Kasumi-1 (cell line): ENCODE measurements at regions not wholly inside any gene's neighbourhood (a gene's known extent, or its start where the extent isn't known, plus 50 kb on each side); places are given as distances from the start of the nearest gene placed in this dataset.
A peak's percentile ranks its signal among the peaks of the same experiment; 100 is the strongest.

Experiments
- DNase-seq, 2 experiments: peaks; one replicate each; lab custom pipeline; 2025; lab: John Stamatoyannopoulos, UW

DNA sequence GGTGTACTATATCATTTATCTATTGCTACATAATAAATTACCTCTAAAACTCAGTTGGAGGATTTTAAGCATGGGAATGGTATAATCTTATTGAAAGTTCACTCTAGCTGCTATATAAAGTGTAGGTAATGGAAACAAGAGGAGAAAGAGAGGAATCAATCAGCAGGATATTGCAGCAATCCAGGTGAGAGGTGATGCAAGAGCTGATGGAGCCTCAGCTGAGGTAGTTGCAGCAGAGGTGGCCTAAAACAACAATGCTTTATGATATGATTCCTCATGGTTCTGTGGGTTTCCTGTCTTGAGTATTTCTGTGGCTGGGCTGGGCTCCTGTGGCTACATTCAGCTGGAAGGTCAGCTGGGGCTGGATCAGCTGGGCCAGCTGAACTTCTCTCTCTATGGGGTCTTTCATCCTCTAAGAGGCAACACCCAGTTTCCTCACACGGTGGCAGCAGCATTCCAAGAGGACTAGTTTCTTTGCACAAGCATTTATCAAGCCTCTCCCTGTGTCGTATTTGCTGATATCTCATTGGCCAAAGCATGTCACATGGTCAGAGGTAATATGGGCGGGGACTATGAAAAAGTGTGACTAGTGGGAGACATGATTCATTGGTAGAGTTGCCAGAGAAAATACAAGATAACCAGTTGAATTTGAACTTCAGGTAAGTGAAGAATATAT lies 135.4 kb upstream of the LARGE1 start:
- no peak for DNase-seq

DNA sequence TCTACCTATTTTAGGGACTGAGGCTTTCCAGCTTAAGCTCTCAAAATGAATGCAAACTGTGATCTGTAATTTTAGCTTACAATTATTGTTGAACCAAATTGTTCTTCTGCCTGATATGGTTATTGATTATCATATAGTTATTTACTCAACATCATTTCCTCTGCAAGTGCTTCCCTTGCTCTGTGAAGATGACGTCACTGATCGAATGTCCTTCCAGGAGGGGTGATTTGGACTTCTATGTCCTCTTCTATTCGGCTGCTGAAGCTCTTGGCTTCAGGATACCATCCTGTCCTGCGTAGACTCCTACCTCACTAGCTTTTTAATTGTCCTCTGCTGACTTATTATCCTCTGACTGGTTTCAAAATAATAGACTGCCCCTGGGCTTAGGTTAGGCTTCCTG lies 137.4 kb upstream of the LARGE1 start:
- DNase-seq: no peak

DNA sequence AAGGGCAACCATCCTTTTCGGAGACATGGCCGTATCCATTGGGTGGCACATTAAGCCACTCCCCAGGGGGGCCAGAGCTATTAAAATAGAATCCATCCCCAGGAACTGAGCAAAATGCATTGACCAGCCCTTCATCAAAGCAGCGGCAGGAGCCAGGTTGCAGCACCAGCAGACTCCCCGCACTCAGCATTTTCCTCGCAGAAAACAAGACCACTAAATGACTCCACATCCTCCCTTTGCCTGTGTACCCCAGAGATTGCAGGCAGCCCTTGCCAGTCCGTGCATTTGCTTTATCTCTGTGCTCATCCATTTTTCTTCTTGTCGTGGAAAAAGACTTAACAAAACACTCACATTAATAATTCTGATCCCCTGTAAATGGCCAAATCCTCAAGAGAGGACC lies 144.4 kb upstream of the LARGE1 start:
- no peak for DNase-seq

DNA sequence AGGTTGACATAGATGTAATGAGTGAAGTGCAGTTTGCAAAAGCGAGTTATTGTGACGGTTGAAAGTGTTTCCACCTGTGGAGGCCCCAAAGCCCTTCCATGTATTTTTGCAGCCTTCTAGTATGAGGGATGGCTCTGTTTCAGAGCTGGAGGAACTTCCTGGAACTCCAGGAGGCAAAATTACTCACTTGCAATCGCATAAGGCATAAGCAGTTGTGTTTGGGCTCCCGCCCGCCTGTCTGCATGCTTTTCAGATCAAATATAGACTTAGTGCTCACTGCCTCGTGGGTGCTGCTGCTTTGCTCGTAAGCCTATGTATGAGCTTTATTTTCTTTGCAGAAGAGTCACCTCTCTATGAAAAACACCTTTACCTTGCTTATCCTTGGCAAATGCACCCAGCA lies 146.8 kb upstream of the LARGE1 start:
- DNase-seq: no peak

DNA sequence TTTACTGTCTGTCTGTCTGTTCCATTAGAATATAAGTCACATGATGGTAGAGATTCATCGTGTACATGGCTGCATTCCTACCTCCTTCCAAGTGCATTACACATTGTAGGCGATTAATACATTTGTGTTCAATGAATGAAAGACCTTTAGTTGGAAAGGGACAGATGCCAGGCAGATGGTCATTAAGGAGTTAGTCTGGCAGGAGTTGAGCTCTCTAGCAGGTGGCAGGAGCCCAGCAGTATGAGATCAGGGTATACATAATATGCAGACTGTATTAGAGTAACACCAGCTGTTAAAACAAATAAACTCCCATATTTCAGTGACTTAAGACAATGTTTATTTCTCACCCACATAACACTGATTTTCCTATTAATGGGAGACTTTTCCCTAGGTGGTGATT lies 147.7 kb upstream of the LARGE1 start:
- DNase-seq: no peak

DNA sequence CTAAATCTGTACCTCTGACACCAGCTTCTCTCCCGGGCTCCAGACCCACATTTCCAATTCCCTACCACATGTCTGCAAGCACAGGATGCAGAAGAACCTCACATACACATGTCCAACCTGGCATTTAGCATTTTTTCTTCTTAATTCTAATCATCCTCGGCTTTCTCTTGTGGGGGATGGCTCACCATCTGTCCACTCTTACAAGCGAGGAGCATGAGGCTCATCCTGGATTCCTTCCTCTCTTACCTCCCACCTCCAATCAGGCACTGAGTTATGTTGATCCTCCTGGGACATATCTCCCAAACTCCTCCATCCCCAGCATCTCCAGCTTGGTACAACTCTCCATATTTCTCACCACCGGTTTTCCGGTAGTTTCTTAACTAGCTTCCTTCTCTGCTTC lies 149.8 kb upstream of the LARGE1 start:
- DNase-seq: no peak

DNA sequence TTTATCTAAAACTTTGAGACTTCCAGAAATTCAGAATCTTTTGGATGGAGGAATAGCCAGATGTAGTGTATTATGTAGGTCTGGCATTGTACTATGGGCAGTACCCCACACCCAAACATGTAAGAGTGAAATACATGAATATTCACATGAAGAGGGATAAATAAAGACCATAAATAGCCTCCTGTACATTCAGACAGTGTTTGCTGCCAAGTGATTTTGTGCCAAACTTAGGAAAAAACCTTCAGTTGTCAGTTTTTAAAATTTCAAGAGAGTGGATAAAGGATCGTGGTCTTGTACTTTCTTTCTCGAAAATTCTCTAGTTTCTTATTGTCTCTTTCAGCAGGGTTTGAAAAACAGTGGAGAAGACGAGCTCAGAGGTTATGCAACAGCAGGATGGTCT lies 150.3 kb upstream of the LARGE1 start:
- DNase-seq: no peak

DNA sequence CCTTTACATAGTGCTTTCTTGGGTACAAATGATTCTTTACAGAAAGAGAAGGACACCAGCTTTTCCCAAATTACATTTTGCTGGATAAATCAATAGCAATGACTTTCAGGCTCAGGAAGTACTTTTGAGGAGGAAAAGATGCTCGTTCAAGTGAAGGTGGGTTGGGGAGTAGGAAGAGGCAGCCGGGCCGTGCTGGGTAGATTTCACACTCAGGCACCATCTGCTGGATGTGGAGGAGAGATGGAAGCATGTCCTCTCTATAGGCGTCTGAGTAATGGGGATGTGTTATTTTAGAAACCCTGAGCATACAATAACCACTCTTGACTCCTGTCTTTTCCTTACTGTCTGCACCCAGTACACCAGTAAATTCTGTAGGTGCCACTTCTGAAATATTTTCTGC lies 152.3 kb upstream of the LARGE1 start:
- no peak for DNase-seq

DNA sequence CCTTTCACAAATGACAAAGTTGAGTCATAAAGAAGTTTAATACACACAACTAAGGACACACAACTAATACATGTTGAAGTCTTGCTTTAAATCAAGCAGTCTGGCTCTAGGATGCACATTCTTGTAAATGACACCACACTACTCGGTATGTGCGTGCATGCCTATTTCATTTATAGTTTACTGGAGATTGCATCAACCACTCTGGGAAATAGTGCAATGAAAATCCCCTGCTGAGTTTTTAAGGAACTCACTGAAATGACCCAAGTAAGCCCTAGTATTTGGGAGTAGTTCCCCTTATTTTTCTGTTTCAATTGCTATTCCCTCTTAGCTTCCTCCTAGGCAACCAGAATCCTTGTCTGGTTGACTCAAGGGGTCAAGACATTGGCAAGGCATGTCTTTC lies 160.2 kb upstream of the LARGE1 start:
- no peak for DNase-seq

DNA sequence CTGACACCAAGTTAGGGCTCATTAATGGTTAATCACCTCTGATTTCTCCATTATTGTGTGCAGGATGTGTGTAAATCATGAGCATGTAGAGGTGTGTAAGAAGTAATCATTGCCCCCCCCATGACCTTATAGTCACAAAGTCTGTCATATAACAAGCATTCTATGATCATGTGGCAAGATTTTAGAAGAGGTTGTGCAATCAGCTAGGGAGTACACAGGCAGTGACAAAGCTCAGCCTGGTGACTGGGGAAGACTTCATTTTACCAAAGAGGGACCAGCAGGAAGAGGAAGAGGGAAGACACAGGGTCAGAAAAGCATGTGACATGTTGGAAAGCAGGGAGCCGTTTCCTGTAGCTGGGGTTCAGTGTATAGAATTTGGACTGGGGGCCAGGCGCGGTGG lies 176.5 kb upstream of the LARGE1 start:
- no peak for DNase-seq

DNA sequence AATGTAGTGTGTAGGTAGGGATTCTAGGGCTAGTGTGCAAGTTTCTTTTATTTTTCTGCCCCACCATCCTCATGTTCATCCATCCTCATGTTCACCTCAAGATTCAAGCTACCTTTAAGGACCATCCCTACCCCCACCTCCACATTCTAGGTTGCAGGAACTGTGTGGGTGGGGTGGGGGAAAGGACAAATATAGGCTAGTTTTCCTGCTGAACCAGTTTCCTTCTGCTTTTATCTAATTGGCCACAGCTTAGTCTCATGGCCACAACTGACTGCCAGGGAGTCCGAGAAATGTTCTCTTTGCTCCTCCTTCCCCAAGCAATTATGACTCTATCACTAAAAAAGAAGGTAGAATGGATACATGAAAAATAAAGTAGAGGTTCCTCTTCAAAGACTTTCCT lies 179.0 kb upstream of the LARGE1 start:
- no peak for DNase-seq

DNA sequence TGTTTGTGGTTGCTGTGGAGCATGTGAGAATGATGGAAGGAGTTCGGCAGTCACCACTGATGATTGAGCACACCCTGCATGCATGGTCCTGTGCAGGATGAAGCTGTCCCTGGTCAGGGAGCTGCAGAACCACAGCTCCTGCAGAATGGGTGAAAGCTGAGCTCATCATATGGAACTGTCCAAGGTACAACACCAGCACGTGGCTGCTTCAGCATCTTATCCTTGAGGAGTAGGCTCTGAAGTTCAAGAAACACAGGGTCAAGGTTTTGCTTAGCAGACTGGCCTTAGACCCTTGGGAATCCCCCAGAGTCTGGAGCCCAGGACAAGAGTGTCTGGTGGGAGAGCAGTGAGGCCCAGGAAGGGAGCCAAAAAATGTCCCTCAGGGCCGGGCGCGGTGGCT lies 182.4 kb upstream of the LARGE1 start:
- DNase-seq: no peak

DNA sequence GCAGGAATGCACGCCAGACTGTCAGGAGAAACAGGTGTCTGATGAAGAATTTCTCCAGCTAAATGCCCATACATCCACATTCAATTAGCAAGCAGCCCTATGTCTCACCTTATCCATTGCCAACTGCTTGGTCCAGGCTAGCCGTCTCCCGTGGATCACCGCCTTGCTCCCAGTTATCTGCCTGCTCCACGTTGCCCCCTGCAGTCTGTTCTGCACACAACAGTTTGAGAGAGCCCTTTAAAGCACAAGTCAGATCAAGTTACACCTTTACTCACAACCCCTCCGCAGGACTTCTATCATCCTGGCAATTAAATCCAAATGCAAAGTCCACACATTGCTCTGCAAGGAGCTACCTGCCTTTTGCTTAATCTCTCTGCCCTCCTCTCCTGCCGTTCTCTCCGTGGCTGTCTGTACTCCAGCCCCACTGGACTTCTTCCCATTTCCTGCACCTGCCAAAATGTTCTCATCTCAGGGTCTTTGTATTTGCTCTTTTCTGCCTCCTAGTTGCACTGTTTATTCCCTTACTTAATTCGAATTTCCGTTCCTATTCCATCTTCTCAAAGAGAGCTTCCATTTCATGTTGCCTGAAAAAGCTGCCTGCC lies 185.3 kb upstream of the LARGE1 start:
- DNase-seq: no peak

DNA sequence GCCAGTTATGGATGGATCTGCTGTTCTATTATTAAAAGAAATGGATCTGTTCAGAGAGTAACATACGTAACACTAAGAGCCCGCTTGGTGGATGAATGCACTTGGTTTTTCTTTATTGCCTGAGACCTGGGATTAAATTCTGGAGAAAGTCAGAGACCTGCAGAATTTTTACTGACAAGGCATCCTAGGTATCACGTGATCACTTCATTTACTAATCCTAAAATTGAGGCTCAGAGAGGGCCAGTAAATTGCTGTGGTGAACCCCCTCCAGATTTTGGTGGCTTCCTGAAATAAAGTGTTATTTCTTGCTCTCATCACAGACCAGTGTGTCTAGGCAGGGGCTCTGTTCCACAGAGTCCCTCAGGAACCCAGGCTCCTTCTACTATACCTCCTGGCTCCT lies 187.9 kb upstream of the LARGE1 start:
- DNase-seq: no peak

DNA sequence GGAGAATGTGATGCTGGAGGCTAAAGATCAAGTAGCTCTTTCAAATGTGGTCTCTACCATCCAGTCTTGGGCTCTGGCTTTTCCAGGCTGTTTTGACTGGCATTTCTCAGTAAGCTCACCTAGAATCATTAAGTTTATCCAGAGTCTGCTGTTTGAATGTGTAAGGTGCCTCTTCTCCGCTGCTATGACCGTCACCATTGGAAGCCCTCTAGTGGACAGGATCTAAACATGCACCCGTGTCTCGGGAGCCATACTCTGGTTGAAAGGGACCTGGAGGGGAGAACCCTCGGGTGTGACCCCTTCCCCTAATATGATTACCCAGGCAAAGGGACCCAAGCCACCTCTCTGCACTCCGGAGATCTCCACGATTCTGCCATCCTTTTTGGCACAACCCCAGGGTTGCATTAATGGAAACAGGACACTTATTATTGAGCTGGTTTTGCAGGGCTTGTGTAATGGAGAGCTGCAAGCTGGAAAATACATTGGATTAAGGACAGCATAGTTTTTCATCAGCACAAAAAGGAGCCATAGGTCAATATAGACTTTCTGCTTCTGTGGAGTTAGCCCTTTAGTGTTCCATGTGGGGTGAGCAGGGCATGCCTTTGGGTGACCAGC lies 191.0 kb upstream of the LARGE1 start:
- peak; percentile 6 to 42 for DNase-seq

DNA sequence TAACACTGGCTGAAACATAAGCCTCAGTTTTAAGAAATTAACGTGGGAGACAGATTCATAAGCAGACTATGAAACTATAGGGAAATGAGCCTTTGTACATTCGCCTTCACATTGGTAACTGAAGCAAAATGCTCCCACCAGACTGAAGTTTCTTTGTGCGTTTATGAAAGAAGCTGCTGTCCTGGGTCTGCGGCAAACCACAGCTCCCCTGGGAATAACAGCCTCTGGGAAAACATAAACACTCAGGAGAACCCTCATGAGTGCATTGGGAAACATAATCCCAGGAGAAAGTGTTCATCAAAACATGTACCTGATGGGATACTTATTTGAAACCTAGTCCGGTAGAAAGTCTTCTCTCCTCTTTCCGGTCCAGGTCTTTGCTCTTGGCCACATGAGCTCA lies 193.1 kb upstream of the LARGE1 start:
- DNase-seq: no peak

DNA sequence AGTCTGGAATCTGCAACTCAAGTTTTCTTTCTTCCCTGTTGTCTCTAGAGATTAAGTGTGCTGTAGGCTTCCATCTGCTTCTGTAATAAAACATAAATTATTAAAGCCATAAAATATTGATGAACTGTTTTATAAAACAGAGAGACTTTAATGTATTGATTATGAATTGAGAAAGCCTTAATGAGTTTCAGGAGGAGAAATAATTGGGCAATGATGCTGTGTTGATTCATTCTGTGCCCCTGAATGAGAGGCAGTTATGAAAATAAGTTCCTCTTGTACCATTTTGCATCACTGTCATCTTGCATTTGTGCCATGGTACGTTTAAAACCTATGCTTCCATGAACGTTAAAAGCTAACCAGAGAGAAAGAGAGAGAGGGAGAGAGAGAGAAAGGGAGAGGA lies 194.1 kb upstream of the LARGE1 start:
- DNase-seq: no peak

DNA sequence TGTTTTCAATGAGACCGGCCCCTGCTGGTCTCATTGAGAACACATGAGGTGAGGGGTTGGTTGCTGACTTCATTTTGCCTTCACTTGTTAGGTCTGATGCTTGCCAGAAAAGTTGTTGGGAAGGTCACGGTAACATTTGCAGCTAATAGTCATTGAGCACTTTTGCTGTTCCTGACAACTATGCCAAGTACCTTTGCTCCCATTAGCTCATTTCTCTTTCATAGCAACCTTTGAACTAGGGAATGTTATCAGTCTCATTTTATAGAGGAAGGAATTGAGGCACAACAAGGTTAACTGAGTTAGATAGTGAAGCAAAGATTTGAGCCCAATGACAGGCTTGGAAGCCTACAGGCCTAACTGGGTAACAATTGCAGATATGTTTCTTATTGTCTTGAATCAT lies 195.4 kb upstream of the LARGE1 start:
- no peak for DNase-seq

DNA sequence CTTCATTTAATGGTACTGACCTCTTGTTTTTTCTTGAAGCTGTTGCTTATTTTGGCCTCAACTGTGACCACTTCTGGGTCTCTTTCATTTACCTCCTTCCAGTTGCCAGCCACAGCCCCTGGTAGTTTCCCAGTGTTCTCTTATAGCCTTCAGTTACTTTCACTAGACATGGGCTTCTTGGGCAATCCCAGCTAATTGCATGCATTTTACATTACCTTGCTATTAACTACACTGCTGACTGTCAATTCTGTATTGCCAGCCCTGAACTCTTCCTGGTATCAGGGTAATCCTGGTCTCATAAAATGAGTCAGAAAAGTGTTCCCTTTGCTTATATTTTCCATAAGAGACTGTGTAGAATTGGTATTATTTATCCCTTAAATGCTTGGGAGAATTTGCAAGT lies 195.8 kb upstream of the LARGE1 start:
- DNase-seq: no peak

DNA sequence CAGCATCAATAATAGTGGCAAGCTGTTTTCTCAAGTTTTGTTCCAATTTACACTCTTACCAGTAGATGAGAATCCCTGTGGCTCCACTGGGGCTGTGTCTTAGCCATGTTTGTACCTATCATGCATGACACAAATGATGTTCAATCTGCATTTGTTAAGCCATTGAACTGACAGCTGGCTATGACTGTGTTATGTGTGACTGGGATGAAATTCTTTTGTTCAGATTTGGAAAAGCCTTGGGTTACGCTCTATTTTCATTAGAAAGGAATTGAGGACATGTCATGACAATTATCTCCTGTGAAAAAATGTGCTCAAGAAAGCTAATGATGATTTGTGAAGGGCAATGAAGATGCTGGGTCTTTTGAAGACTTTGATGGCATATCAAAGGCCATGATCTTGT lies 201.8 kb upstream of the LARGE1 start:
- no peak for DNase-seq

DNA sequence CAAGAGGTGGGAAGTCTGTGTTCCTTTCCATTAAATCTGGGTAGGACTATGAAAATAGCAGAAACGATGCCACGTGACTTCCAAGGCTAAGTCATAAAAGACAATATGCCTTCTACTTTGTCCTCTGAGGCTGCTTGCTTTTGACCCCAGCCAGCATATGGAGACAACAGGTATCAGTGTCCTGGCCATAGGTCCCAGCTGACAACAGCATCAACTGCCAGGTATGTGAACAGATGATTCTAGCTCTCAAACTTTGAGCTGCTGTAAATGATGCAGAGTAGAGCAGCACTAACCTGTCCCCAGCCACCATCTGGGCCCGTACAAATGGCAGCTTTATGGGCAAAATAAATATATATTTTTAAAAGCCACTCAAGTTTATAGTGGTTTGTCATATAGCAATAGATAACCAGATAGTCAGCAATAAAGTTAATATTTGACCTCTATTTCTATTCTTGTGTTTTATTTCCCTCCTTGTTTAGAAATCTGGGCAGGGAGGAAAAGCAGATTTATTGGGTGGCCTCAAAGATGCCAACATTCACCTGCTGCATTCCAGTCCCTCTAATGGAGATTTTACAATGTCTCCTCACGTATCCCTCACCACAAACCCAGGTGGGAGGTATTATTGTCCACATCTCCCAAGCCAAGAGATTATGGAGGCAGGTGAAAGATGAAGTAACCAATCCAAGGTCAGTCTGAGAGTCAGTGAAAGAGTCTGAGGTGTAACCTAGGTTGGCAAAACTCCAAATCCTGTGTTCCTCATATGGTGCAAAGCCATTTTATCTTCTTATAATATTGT lies 209.6 kb upstream of the LARGE1 start:
- no peak for DNase-seq

DNA sequence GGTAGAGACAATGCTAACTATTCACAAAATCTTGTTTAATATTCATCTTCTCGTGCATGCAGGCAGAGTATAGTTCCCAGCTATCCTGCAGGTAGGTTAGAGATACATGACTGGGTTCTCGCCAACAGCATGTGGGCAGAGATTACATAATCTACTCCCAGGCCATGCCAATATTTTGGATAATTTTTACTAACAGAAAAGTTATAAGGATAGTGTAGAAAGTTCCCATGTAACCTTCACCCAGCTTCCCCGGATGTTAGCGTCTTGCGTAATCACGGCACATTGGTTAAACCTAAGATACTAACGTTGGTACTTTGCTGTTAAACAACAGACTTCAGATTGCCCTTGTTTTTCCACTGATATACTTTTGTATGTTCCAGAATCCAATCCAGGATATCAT lies 215.5 kb upstream of the LARGE1 start:
- no peak for DNase-seq

DNA sequence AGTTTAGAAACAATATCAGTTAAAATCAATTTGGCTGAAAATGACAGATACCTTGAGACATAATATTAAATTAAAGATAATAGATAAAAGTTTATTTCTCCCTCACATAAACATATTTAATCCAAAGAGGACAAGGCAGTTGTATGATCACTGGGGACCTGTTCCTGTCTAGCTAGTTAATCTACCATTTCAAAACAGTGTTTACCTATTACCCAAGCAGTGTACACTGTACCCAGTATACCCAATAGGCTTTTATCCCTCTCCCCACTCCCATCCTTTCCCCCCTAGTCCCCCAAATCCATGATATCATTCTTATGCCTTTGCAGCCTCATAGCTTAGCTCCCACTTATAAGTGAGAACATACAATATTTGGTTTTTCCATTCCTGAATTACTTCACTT lies 229.7 kb upstream of the LARGE1 start:
- DNase-seq: no peak
